DMS114 treated with DMSO at 0.1 percent for 48 hours (cell line): ENCODE measurements at regions not wholly inside any gene's neighbourhood (a gene's known extent, or its start where the extent isn't known, plus 50 kb on each side); places are given as distances from the start of the nearest gene placed in this dataset.

Source experiments
- DNase-seq: peaks from one replicate; lab custom pipeline; 2025; ENCODE audit not compliant: unreplicated experiment; lab: John Stamatoyannopoulos, UW

- DNase-seq, result no peak
These were observed 195.2 kb downstream of the NUAK1 start for GRCh38 chr12:105943525-105943924.

GRCh38 chr12:105944628-105945027 is 194.1 kb downstream of the NUAK1 start:
- no peak for DNase-seq

- no peak for DNase-seq
These were observed 192.9 kb downstream of the NUAK1 start for GRCh38 chr12:105945880-105946279.

- no peak for DNase-seq
These were observed 192.3 kb downstream of the NUAK1 start for GRCh38 chr12:105946493-105946901.

GRCh38 chr12:105947906-105948305 is 190.8 kb downstream of the NUAK1 start:
- no peak for DNase-seq

- no peak for DNase-seq
These were observed 190.4 kb downstream of the NUAK1 start for GRCh38 chr12:105948331-105948730.

- DNase-seq, result no peak
These were observed 189.4 kb downstream of the NUAK1 start for GRCh38 chr12:105949391-105949790.

- no peak for DNase-seq
These were observed 187.0 kb downstream of the NUAK1 start for GRCh38 chr12:105951732-105952131.

GRCh38 chr12:105954951-105955931 is 183.5 kb downstream of the NUAK1 start:
- DNase-seq, result no peak

GRCh38 chr12:105955976-105956375 is 182.8 kb downstream of the NUAK1 start:
- no peak for DNase-seq

GRCh38 chr12:105956662-105957457 is 181.9 kb downstream of the NUAK1 start:
- DNase-seq, result no peak

- DNase-seq, result no peak
These were observed 178.3 kb downstream of the NUAK1 start for GRCh38 chr12:105960319-105961083.

GRCh38 chr12:105961821-105962671 is 176.7 kb downstream of the NUAK1 start:
- DNase-seq, result no peak

GRCh38 chr12:105967038-105967776 is 171.5 kb downstream of the NUAK1 start:
- no peak for DNase-seq

GRCh38 chr12:105968025-105968424 is 170.7 kb downstream of the NUAK1 start:
- no peak for DNase-seq

- no peak for DNase-seq
These were observed 167.9 kb downstream of the NUAK1 start for GRCh38 chr12:105970885-105971284.

- no peak for DNase-seq
These were observed 164.0 kb downstream of the NUAK1 start for GRCh38 chr12:105974738-105975137.

- no peak for DNase-seq
These were observed 163.4 kb downstream of the NUAK1 start for GRCh38 chr12:105975351-105975750.

- DNase-seq, result no peak
These were observed 161.5 kb downstream of the NUAK1 start for GRCh38 chr12:105977236-105977635.

- DNase-seq, result no peak
These were observed 161.1 kb downstream of the NUAK1 start for GRCh38 chr12:105977652-105978051.
